Liver (tissue), 8 donors: ENCODE measurements at regions not wholly inside any gene's neighbourhood (a gene's known extent, or its start where the extent isn't known, plus 50 kb on each side); places are given as distances from the start of the nearest gene placed in this dataset.

Experiments used
- DNase-seq: peaks from one replicate; pipeline ENCODE4 v3.0.0-alpha.2; 2017; ENCODE audit warnings: low spot score
- H3K27ac ChIP-seq, 2 donors: one replicate each; pipeline ENCODE4 v1.7.0; 2013; ENCODE audit warnings: inconsistent platforms in 2 of 2, low read length in 2 of 2, control low read depth in 1 of 2, low read depth in 1 of 2, mild to moderate bottlenecking in 1 of 2
- H3K27me3 ChIP-seq, 4 donors: one replicate each; pipeline versions ENCODE4 v1.6.1 to v1.7.0; 2013; ENCODE audit warnings: low read length in 3 of 4, inconsistent platforms in 1 of 4, mild to moderate bottlenecking in 1 of 4, moderate library complexity in 1 of 4; ENCODE audit not compliant: control insufficient read depth in 4 of 4, insufficient read depth in 4 of 4
- H3K36me3 ChIP-seq, 4 donors: one replicate each; pipeline versions ENCODE4 v1.6.1 to v1.7.0; 2013; ENCODE audit warnings: low read length in 3 of 4, mild to moderate bottlenecking in 3 of 4, low read depth in 1 of 4, moderate library complexity in 1 of 4; ENCODE audit not compliant: control insufficient read depth in 4 of 4, insufficient read depth in 3 of 4
- H3K4me1 ChIP-seq, 4 donors: one replicate each; pipeline versions ENCODE4 v1.6.1 to v1.7.0; 2013; ENCODE audit warnings: low read length in 3 of 4, mild to moderate bottlenecking in 3 of 4, moderate library complexity in 1 of 4; ENCODE audit not compliant: control insufficient read depth in 4 of 4, insufficient read depth in 4 of 4
- H3K4me3 ChIP-seq, 3 donors: one replicate each; pipeline versions ENCODE4 v1.6.1 to v1.7.0; 2013; ENCODE audit warnings: low read length in 3 of 3, control low read depth in 1 of 3, low read depth in 1 of 3, mild to moderate bottlenecking in 1 of 3
- H3K9ac ChIP-seq, 2 donors: one replicate each; pipeline ENCODE4 v1.7.0; 2013; ENCODE audit warnings: low read length in 2 of 2, mild to moderate bottlenecking in 2 of 2, moderate library complexity in 2 of 2, control low read depth in 1 of 2, low read depth in 1 of 2
- H3K9me3 ChIP-seq, 4 donors: one replicate each; pipeline versions ENCODE4 v1.6.1 to v1.7.0; 2013; ENCODE audit warnings: low read length in 3 of 4; ENCODE audit not compliant: control insufficient read depth in 4 of 4
- EGR1 ChIP-seq, 2 donors: IDR thresholded peaks; 2 replicates each; pipeline ENCODE4 v1.6.1; 2016 to 2018; ENCODE audit warnings: antibody characterized with exemption in 2 of 2, low read depth in 2 of 2
- FOXA1 ChIP-seq: IDR thresholded peaks from 2 replicates; pipeline ENCODE4 v1.6.1; 2016; ENCODE audit warnings: antibody characterized with exemption
- FOXA2 ChIP-seq: IDR thresholded peaks from 2 replicates; pipeline ENCODE4 v1.6.1; 2016; ENCODE audit warnings: antibody characterized with exemption
- GABPA ChIP-seq, 2 donors: IDR thresholded peaks in 1 of 2; conservative IDR thresholded peaks in 1 of 2; 2 replicates each; pipeline ENCODE4 v1.6.1; 2016; ENCODE audit warnings: antibody characterized with exemption in 2 of 2, mild to moderate bottlenecking in 1 of 2, moderate library complexity in 1 of 2
- HNF4A ChIP-seq, 2 donors: conservative IDR thresholded peaks; 2 replicates each; pipeline ENCODE4 v1.6.1; 2016; ENCODE audit warnings: antibody characterized with exemption in 2 of 2, mild to moderate bottlenecking in 2 of 2
- HNF4G ChIP-seq: IDR thresholded peaks from 2 replicates; pipeline ENCODE4 v1.6.1; 2016; ENCODE audit warnings: antibody characterized with exemption
- JUND ChIP-seq, 2 donors: IDR thresholded peaks; 2 replicates each; pipeline ENCODE4 v1.6.1; 2016; ENCODE audit warnings: antibody characterized with exemption in 2 of 2
- NR2F2 ChIP-seq: IDR thresholded peaks from 2 replicates; pipeline ENCODE4 v1.6.1; 2016; ENCODE audit warnings: antibody characterized with exemption
- RAD21 ChIP-seq, 2 donors: IDR thresholded peaks; 2 replicates each; pipeline ENCODE4 v1.6.1; 2016; ENCODE audit warnings: antibody characterized with exemption in 2 of 2, mild to moderate bottlenecking in 2 of 2
- RXRA ChIP-seq, 2 donors: IDR thresholded peaks; 2 replicates each; pipeline ENCODE4 v1.6.1; 2017 to 2018; ENCODE audit warnings: antibody characterized with exemption in 2 of 2, mild to moderate bottlenecking in 1 of 2
- SP1 ChIP-seq: IDR thresholded peaks from 2 replicates; pipeline ENCODE4 v1.6.1; 2018; ENCODE audit warnings: antibody characterized with exemption, mild to moderate bottlenecking
- TAF1 ChIP-seq: conservative IDR thresholded peaks from 2 replicates; pipeline ENCODE4 v1.6.1; 2016; ENCODE audit warnings: antibody characterized with exemption, mild to moderate bottlenecking
- YY1 ChIP-seq: IDR thresholded peaks from 2 replicates; pipeline ENCODE4 v1.6.1; 2016; ENCODE audit warnings: antibody characterized with exemption, mild to moderate bottlenecking
- WGBS: extraction: QIAGEN DNeasy Blood & Tissue Kit; methylation state at CpG from one replicate; pipeline ENCODE4 v1.1.7; 2013; 5-methylcytosine and 5-hydroxymethylcytosine counted together
- TF ChIP-seq, protein P1 (sequence below): IDR thresholded peaks from 2 replicates; pipeline ENCODE4 v1.6.1; 2016; ENCODE audit warnings: antibody characterized with exemption
- TF ChIP-seq, protein P2 (sequence below): IDR thresholded peaks from 2 replicates; pipeline ENCODE4 v1.6.1; 2016; ENCODE audit warnings: antibody characterized with exemption, mild to moderate bottlenecking
- TF ChIP-seq, protein P3 (sequence below): IDR thresholded peaks from 2 replicates; pipeline ENCODE4 v1.6.1; 2016; ENCODE audit warnings: antibody characterized with exemption
- TF ChIP-seq, protein P4 (sequence below): IDR thresholded peaks from 2 replicates; pipeline ENCODE4 v1.6.1; 2016; ENCODE audit warnings: antibody characterized with exemption
- TF ChIP-seq, protein P5 (sequence below): fragments of 150-350 bp; IDR thresholded peaks from 2 replicates; pipeline ENCODE4 v1.5.1; 2017; ENCODE audit warnings: improper control_type of control experiment, low read depth, low read length; ENCODE audit not compliant: missing input control
- donor health status: healthy.
- donor health status: healthy.
- donor health status: healthy.
- donor health status: healthy.
- donor health status: healthy.

DNA sequence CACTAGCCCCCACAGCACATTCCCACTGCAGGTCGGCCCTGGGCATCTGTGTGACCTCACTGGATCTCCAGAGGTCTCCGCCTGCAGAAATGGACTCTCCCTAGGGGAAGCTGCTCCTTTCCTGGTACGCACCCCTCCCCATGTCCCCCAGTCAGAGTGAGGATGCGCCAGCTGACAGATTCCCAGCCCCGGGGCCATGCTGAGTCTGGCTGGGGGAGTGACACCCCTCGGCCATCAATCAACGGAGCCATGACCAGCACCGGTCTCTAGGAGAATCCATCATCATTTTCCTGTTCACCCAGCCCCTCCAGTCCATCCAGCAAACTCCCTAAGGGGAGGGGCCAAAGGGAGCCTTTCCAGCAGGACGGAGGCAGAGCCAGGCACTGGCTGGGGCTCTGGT, 68.7 kb upstream of the PAX7 start:
- Histone ChIP-seq H3K36me3 (no peaks in the 10 kb centered on the region), H3K27me3 (peaks cover 0 to 15% (median 4%) of the 10 kb centered on the region in 4 donors), H3K27ac (no peak overlapping the region), H3K9me3 (no peaks in the 10 kb centered on the region), H3K4me1 (no peaks in the 10 kb centered on the region), H3K4me3 (no peak overlapping the region), H3K9ac (no peak overlapping the region)
- DNase-seq = no peak
- TF ChIP-seq HNF4A (conservative IDR thresholded peaks at IDR 0.05) (no peak), HNF4G (no peak), TAF1 (no peak), NR2F2 (no peak), GABPA (IDR thresholded peaks at IDR 0.05 in 1 of 2, conservative IDR thresholded peaks at IDR 0.05 in 1 of 2) (no peak), FOXA2 (no peak), RAD21 (IDR thresholded peaks at IDR 0.05) (no peak), RXRA (IDR thresholded peaks at IDR 0.05) (no peak), EGR1 (IDR thresholded peaks at IDR 0.05; ENCODE audit: low read depth in 2 of 2) (no peak), JUND (IDR thresholded peaks at IDR 0.05) (no peak), SP1 (no peak)
- TF ChIP-seq, protein P1, sequence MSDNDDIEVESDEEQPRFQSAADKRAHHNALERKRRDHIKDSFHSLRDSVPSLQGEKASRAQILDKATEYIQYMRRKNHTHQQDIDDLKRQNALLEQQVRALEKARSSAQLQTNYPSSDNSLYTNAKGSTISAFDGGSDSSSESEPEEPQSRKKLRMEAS = no peak
- TF ChIP-seq, protein P2, sequence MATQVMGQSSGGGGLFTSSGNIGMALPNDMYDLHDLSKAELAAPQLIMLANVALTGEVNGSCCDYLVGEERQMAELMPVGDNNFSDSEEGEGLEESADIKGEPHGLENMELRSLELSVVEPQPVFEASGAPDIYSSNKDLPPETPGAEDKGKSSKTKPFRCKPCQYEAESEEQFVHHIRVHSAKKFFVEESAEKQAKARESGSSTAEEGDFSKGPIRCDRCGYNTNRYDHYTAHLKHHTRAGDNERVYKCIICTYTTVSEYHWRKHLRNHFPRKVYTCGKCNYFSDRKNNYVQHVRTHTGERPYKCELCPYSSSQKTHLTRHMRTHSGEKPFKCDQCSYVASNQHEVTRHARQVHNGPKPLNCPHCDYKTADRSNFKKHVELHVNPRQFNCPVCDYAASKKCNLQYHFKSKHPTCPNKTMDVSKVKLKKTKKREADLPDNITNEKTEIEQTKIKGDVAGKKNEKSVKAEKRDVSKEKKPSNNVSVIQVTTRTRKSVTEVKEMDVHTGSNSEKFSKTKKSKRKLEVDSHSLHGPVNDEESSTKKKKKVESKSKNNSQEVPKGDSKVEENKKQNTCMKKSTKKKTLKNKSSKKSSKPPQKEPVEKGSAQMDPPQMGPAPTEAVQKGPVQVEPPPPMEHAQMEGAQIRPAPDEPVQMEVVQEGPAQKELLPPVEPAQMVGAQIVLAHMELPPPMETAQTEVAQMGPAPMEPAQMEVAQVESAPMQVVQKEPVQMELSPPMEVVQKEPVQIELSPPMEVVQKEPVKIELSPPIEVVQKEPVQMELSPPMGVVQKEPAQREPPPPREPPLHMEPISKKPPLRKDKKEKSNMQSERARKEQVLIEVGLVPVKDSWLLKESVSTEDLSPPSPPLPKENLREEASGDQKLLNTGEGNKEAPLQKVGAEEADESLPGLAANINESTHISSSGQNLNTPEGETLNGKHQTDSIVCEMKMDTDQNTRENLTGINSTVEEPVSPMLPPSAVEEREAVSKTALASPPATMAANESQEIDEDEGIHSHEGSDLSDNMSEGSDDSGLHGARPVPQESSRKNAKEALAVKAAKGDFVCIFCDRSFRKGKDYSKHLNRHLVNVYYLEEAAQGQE = no peak
- TF ChIP-seq, protein P3, sequence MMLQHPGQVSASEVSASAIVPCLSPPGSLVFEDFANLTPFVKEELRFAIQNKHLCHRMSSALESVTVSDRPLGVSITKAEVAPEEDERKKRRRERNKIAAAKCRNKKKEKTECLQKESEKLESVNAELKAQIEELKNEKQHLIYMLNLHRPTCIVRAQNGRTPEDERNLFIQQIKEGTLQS = no peak
- 54% methylated on average over 9 of the region's 9 CpGs for WGBS

DNA sequence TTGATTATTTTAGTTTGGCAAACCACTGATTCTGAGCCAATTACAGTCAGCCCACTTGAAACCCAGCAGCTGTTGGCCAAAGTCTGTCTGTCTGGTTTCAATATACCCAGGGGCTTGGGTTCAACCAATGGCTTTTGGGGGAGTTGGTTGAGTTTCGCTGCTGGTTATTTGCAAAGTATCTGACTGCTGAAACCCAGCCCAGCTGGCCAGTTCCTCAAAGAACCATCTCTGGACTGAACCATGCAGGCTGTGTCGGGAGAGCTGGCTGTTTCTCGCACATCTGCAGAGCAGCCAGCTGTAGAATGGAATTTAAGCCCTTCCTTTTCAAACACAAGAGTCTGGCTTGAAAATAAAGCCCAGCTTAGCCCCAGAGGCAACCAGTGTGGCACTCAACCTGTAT, 66.0 kb upstream of the PAX7 start:
- Histone ChIP-seq H3K4me3 (no peak overlapping the region), H3K27me3 (peaks cover 0 to 12% (median 0%) of the 10 kb centered on the region in 4 donors), H3K9me3 (peaks cover 0 to 5% (median 4%) of the 10 kb centered on the region in 4 donors), H3K4me1 (no peaks in the 10 kb centered on the region), H3K9ac (no peak overlapping the region), H3K36me3 (no peaks in the 10 kb centered on the region), H3K27ac (no peak overlapping the region)
- no peak for DNase-seq
- 55% methylated on average over 3 of the region's 3 CpGs for WGBS
- no peak for TF ChIP-seq TAF1
- TF ChIP-seq, protein P2 = no peak
- TF ChIP-seq HNF4A (conservative IDR thresholded peaks at IDR 0.05) = no peak
- no peak for TF ChIP-seq NR2F2
- no peak for TF ChIP-seq SP1
- TF ChIP-seq, protein P4, sequence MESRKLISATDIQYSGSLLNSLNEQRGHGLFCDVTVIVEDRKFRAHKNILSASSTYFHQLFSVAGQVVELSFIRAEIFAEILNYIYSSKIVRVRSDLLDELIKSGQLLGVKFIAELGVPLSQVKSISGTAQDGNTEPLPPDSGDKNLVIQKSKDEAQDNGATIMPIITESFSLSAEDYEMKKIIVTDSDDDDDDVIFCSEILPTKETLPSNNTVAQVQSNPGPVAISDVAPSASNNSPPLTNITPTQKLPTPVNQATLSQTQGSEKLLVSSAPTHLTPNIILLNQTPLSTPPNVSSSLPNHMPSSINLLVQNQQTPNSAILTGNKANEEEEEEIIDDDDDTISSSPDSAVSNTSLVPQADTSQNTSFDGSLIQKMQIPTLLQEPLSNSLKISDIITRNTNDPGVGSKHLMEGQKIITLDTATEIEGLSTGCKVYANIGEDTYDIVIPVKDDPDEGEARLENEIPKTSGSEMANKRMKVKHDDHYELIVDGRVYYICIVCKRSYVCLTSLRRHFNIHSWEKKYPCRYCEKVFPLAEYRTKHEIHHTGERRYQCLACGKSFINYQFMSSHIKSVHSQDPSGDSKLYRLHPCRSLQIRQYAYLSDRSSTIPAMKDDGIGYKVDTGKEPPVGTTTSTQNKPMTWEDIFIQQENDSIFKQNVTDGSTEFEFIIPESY = no peak
- TF ChIP-seq JUND (IDR thresholded peaks at IDR 0.05) = no peak
- TF ChIP-seq FOXA1 = no peak
- no peak for TF ChIP-seq HNF4G
- TF ChIP-seq RXRA (IDR thresholded peaks at IDR 0.05) = no peak
- TF ChIP-seq EGR1 (IDR thresholded peaks at IDR 0.05; ENCODE audit: low read depth in 2 of 2) = no peak
- TF ChIP-seq GABPA (IDR thresholded peaks at IDR 0.05 in 1 of 2, conservative IDR thresholded peaks at IDR 0.05 in 1 of 2) = no peak
- TF ChIP-seq, protein P5, sequence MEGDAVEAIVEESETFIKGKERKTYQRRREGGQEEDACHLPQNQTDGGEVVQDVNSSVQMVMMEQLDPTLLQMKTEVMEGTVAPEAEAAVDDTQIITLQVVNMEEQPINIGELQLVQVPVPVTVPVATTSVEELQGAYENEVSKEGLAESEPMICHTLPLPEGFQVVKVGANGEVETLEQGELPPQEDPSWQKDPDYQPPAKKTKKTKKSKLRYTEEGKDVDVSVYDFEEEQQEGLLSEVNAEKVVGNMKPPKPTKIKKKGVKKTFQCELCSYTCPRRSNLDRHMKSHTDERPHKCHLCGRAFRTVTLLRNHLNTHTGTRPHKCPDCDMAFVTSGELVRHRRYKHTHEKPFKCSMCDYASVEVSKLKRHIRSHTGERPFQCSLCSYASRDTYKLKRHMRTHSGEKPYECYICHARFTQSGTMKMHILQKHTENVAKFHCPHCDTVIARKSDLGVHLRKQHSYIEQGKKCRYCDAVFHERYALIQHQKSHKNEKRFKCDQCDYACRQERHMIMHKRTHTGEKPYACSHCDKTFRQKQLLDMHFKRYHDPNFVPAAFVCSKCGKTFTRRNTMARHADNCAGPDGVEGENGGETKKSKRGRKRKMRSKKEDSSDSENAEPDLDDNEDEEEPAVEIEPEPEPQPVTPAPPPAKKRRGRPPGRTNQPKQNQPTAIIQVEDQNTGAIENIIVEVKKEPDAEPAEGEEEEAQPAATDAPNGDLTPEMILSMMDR = no peak
- TF ChIP-seq FOXA2 = no peak
- TF ChIP-seq, protein P3 = no peak
- no peak for TF ChIP-seq YY1
- TF ChIP-seq, protein P1 = no peak
